T-helper 2 cell treated with Interferon-gamma antibody and Interleukin-4, amounts not matched to agents 5 μg/mL and 100 μg/mL, for 36 hours (primary cell): ENCODE measurements at regions not wholly inside any gene's neighbourhood (a gene's known extent, or its start where the extent isn't known, plus 50 kb on each side); places are given as distances from the start of the nearest gene placed in this dataset.

Experiments
- DNase-seq: peaks from one replicate; pipeline ENCODE4 v3.0.0; 2021; ENCODE audit warnings: low spot score
- H3K27ac Mint-ChIP-seq: one replicate; pipeline ENCODE4 v1.8.0; 2021; ENCODE audit warnings: mild to moderate bottlenecking, mixed read lengths
- H3K27me3 Mint-ChIP-seq: one replicate; pipeline ENCODE4 v1.8.0; 2021; ENCODE audit warnings: low read depth, mixed read lengths
- H3K36me3 Mint-ChIP-seq: one replicate; pipeline ENCODE4 v1.8.0; 2021; ENCODE audit warnings: low read depth, mixed read lengths
- H3K4me1 Mint-ChIP-seq: one replicate; pipeline ENCODE4 v1.8.0; 2021; ENCODE audit warnings: low read depth, mixed read lengths
- H3K4me3 Mint-ChIP-seq: one replicate; pipeline ENCODE4 v1.8.0; 2022; ENCODE audit warnings: mild to moderate bottlenecking, moderate library complexity, mixed read lengths
- H3K9me3 Mint-ChIP-seq: one replicate; pipeline ENCODE4 v1.8.0; 2021; ENCODE audit warnings: mixed read lengths

GRCh38 chr2:67534745-67535144, 137.6 kb downstream of the ETAA1 start:
- H3K36me3 Mint-ChIP-seq, result no peaks in the 10 kb centered on the region
- no peak overlapping the region for H3K4me3 Mint-ChIP-seq
- peaks cover 13% of the 10 kb centered on the region for H3K9me3 Mint-ChIP-seq
- no peaks in the 10 kb centered on the region for H3K4me1 Mint-ChIP-seq
- DNase-seq, result no peak
- no peaks in the 10 kb centered on the region for H3K27me3 Mint-ChIP-seq
- no peak overlapping the region for H3K27ac Mint-ChIP-seq

GRCh38 chr2:67540962-67541361, 143.8 kb downstream of the ETAA1 start:
- H3K27ac Mint-ChIP-seq, result no peak overlapping the region
- no peak for DNase-seq
- no peaks in the 10 kb centered on the region for H3K27me3 Mint-ChIP-seq
- H3K4me1 Mint-ChIP-seq, result no peaks in the 10 kb centered on the region
- peaks cover 26% of the 10 kb centered on the region for H3K9me3 Mint-ChIP-seq
- H3K4me3 Mint-ChIP-seq, result no peak overlapping the region
- H3K36me3 Mint-ChIP-seq, result no peaks in the 10 kb centered on the region

- Mint-ChIP-seq H3K4me1 (no peaks in the 10 kb centered on the region), H3K36me3 (no peaks in the 10 kb centered on the region), H3K27me3 (no peaks in the 10 kb centered on the region), H3K9me3 (peaks cover 19% of the 10 kb centered on the region), H3K27ac (no peak overlapping the region), H3K4me3 (no peak overlapping the region)
- no peak for DNase-seq
These were observed 147.2 kb downstream of the ETAA1 start for GRCh38 chr2:67544286-67544685.

GRCh38 chr2:67548317-67549201, 151.4 kb downstream of the ETAA1 start:
- Mint-ChIP-seq H3K27ac (no peak overlapping the region), H3K4me3 (no peak overlapping the region), H3K4me1 (no peaks in the 10 kb centered on the region), H3K36me3 (no peaks in the 10 kb centered on the region), H3K27me3 (no peaks in the 10 kb centered on the region), H3K9me3 (peaks cover 16% of the 10 kb centered on the region)
- DNase-seq, result no peak

- H3K27ac Mint-ChIP-seq, result no peak overlapping the region
- no peak for DNase-seq
- H3K9me3 Mint-ChIP-seq, result peaks cover 6% of the 10 kb centered on the region
- no peaks in the 10 kb centered on the region for H3K36me3 Mint-ChIP-seq
- H3K4me1 Mint-ChIP-seq, result no peaks in the 10 kb centered on the region
- H3K27me3 Mint-ChIP-seq, result no peaks in the 10 kb centered on the region
- H3K4me3 Mint-ChIP-seq, result no peak overlapping the region
These were observed 162.0 kb downstream of the ETAA1 start for GRCh38 chr2:67559156-67559555.

- Mint-ChIP-seq H3K9me3 (peaks cover 6% of the 10 kb centered on the region), H3K36me3 (no peaks in the 10 kb centered on the region), H3K4me1 (no peaks in the 10 kb centered on the region), H3K4me3 (no peak overlapping the region), H3K27ac (no peak overlapping the region), H3K27me3 (no peaks in the 10 kb centered on the region)
- no peak for DNase-seq
These were observed 163.8 kb downstream of the ETAA1 start for GRCh38 chr2:67560771-67561456.

GRCh38 chr2:67561457-67561965, 164.4 kb downstream of the ETAA1 start:
- no peaks in the 10 kb centered on the region for H3K36me3 Mint-ChIP-seq
- H3K27ac Mint-ChIP-seq, result no peak overlapping the region
- H3K4me3 Mint-ChIP-seq, result no peak overlapping the region
- H3K27me3 Mint-ChIP-seq, result no peaks in the 10 kb centered on the region
- no peaks in the 10 kb centered on the region for H3K4me1 Mint-ChIP-seq
- peaks cover 6% of the 10 kb centered on the region for H3K9me3 Mint-ChIP-seq
- DNase-seq, result no peak

GRCh38 chr2:67564076-67564475, 166.9 kb downstream of the ETAA1 start:
- no peak for DNase-seq
- no peak overlapping the region for H3K27ac Mint-ChIP-seq
- H3K4me3 Mint-ChIP-seq, result no peak overlapping the region
- no peaks in the 10 kb centered on the region for H3K36me3 Mint-ChIP-seq
- no peaks in the 10 kb centered on the region for H3K4me1 Mint-ChIP-seq
- H3K27me3 Mint-ChIP-seq, result no peaks in the 10 kb centered on the region
- peaks cover 3% of the 10 kb centered on the region for H3K9me3 Mint-ChIP-seq

GRCh38 chr2:67564626-67565025, 167.5 kb downstream of the ETAA1 start:
- Mint-ChIP-seq H3K4me1 (no peaks in the 10 kb centered on the region), H3K9me3 (peaks cover 3% of the 10 kb centered on the region), H3K27me3 (no peaks in the 10 kb centered on the region), H3K27ac (no peak overlapping the region), H3K36me3 (no peaks in the 10 kb centered on the region), H3K4me3 (no peak overlapping the region)
- no peak for DNase-seq

GRCh38 chr2:67565262-67565661, 168.1 kb downstream of the ETAA1 start:
- H3K27me3 Mint-ChIP-seq, result no peaks in the 10 kb centered on the region
- no peaks in the 10 kb centered on the region for H3K4me1 Mint-ChIP-seq
- H3K4me3 Mint-ChIP-seq, result no peak overlapping the region
- DNase-seq, result no peak
- peaks cover 3% of the 10 kb centered on the region for H3K9me3 Mint-ChIP-seq
- H3K36me3 Mint-ChIP-seq, result no peaks in the 10 kb centered on the region
- no peak overlapping the region for H3K27ac Mint-ChIP-seq

- Mint-ChIP-seq H3K9me3 (peaks cover 3% of the 10 kb centered on the region), H3K27ac (no peak overlapping the region), H3K4me3 (no peak overlapping the region), H3K4me1 (no peaks in the 10 kb centered on the region), H3K27me3 (no peaks in the 10 kb centered on the region), H3K36me3 (no peaks in the 10 kb centered on the region)
- DNase-seq, result no peak
These were observed 168.6 kb downstream of the ETAA1 start for GRCh38 chr2:67565761-67566160.

- Mint-ChIP-seq H3K9me3 (peaks cover 3% of the 10 kb centered on the region), H3K4me3 (no peak overlapping the region), H3K36me3 (no peaks in the 10 kb centered on the region), H3K27me3 (no peaks in the 10 kb centered on the region), H3K4me1 (no peaks in the 10 kb centered on the region), H3K27ac (no peak overlapping the region)
- DNase-seq, result no peak
These were observed 169.2 kb downstream of the ETAA1 start for GRCh38 chr2:67566285-67566684.

GRCh38 chr2:67566958-67567635, 170.0 kb downstream of the ETAA1 start:
- Mint-ChIP-seq H3K27me3 (no peaks in the 10 kb centered on the region), H3K27ac (no peak overlapping the region), H3K4me1 (no peaks in the 10 kb centered on the region), H3K36me3 (no peaks in the 10 kb centered on the region), H3K4me3 (no peak overlapping the region), H3K9me3 (peaks cover 3% of the 10 kb centered on the region)
- no peak for DNase-seq

- no peak for DNase-seq
- Mint-ChIP-seq H3K27ac (no peak overlapping the region), H3K4me1 (no peaks in the 10 kb centered on the region), H3K4me3 (no peak overlapping the region), H3K36me3 (no peaks in the 10 kb centered on the region), H3K9me3 (peaks cover 1% of the 10 kb centered on the region), H3K27me3 (no peaks in the 10 kb centered on the region)
These were observed 170.8 kb downstream of the ETAA1 start for GRCh38 chr2:67567886-67568285.
